ENCODE measurements at regions not wholly inside any gene's neighbourhood (a gene's known extent, or its start where the extent isn't known, plus 50 kb on each side); places are given as distances from the start of the nearest gene placed in this dataset.

DNA sequence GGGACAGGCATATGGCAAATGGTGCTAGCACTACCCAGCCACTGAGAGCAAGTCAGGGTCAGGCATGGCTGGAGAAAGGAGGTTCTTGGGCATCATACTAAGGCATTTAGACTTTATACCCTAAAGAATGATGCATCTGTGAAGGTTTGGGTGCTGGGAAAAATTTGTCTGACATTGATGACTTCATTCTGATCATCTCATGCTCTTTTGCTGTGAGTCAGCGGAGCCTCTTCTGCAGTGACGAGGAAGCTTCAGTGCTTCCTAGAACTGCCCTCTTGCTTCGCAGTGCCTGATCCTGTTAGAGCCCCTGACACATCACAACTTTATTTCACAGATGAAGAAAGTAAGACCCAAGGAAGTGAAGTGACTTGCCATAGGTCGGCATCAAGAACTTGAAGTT lies 266.6 kb upstream of the GAS1 start:
- TF ChIP-seq, protein P1, sequence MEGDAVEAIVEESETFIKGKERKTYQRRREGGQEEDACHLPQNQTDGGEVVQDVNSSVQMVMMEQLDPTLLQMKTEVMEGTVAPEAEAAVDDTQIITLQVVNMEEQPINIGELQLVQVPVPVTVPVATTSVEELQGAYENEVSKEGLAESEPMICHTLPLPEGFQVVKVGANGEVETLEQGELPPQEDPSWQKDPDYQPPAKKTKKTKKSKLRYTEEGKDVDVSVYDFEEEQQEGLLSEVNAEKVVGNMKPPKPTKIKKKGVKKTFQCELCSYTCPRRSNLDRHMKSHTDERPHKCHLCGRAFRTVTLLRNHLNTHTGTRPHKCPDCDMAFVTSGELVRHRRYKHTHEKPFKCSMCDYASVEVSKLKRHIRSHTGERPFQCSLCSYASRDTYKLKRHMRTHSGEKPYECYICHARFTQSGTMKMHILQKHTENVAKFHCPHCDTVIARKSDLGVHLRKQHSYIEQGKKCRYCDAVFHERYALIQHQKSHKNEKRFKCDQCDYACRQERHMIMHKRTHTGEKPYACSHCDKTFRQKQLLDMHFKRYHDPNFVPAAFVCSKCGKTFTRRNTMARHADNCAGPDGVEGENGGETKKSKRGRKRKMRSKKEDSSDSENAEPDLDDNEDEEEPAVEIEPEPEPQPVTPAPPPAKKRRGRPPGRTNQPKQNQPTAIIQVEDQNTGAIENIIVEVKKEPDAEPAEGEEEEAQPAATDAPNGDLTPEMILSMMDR (IDR thresholded peaks at IDR 0.05) = no peak
- no peak for TF ChIP-seq POLR2A (IDR thresholded peaks at IDR 0.05)

All from testis (tissue), 2 donors.